ENCODE measurements at regions not wholly inside any gene's neighbourhood (a gene's known extent, or its start where the extent isn't known, plus 50 kb on each side); places are given as distances from the start of the nearest gene placed in this dataset.

- 75 to 76% methylated on average over 3 of the region's 3 CpGs for WGBS, 2 donors
- intact Hi-C loops (cut with DNase I): no loop called here
- H3K4me3 ChIP-seq (replicated peaks in 1 of 3): no peak overlapping the region
- TF ChIP-seq CTCF (IDR thresholded peaks at IDR 0.05): no peak
- TF ChIP-seq POLR2A (IDR thresholded peaks at IDR 0.05): no peak
- H3K4me1 ChIP-seq: no peaks in the 10 kb centered on the region
- DNase-seq: no peak
- H3K27ac ChIP-seq: no peak overlapping the region
- H3K36me3 ChIP-seq: no peaks in the 10 kb centered on the region
- H3K9me3 ChIP-seq: no peaks in the 10 kb centered on the region
- no peaks in the 10 kb centered on the region for H3K27me3 ChIP-seq
Observed at GRCh38 chr10:81036257-81036656, 498.6 kb downstream of the SH2D4B start.

GRCh38 chr10:81040031-81040430 lies 502.3 kb downstream of the SH2D4B start:
- Histone ChIP-seq H3K36me3 (no peaks in the 10 kb centered on the region), H3K4me3 (replicated peaks in 1 of 3) (no peak overlapping the region), H3K27ac (no peak overlapping the region), H3K27me3 (no peaks in the 10 kb centered on the region), H3K9me3 (no peaks in the 10 kb centered on the region), H3K4me1 (no peaks in the 10 kb centered on the region)
- intact Hi-C loops (cut with DNase I): no loop called here
- DNase-seq: no peak
- TF ChIP-seq POLR2A (IDR thresholded peaks at IDR 0.05) (no peak), CTCF (IDR thresholded peaks at IDR 0.05) (no peak)
- WGBS, 2 donors: 88 to 92% methylated on average over 6 of the region's 6 CpGs

- no peak for DNase-seq
- intact Hi-C loops (cut with DNase I): no loop called here
- no peaks in the 10 kb centered on the region for H3K9me3 ChIP-seq
- H3K27me3 ChIP-seq: no peaks in the 10 kb centered on the region
- TF ChIP-seq POLR2A (IDR thresholded peaks at IDR 0.05): no peak
- WGBS, 2 donors: 65 to 66% methylated on average over 2 of the region's 2 CpGs
- no peaks in the 10 kb centered on the region for H3K36me3 ChIP-seq
- no peak overlapping the region for H3K27ac ChIP-seq
- H3K4me3 ChIP-seq (replicated peaks in 1 of 3): no peak overlapping the region
- no peaks in the 10 kb centered on the region for H3K4me1 ChIP-seq
Observed at GRCh38 chr10:81040940-81041339, 503.2 kb downstream of the SH2D4B start.

- TF ChIP-seq CTCF (IDR thresholded peaks at IDR 0.05): no peak
- no peaks in the 10 kb centered on the region for H3K9me3 ChIP-seq
- H3K27me3 ChIP-seq: no peaks in the 10 kb centered on the region
- 92 to 95% methylated on average over 2 of the region's 2 CpGs for WGBS, 2 donors
- H3K27ac ChIP-seq: no peak overlapping the region
- DNase-seq: no peak
- H3K4me3 ChIP-seq (replicated peaks in 1 of 3): no peak overlapping the region
- intact Hi-C loops (cut with DNase I): no loop called here
- no peaks in the 10 kb centered on the region for H3K4me1 ChIP-seq
- H3K36me3 ChIP-seq: no peaks in the 10 kb centered on the region
Observed at GRCh38 chr10:81042647-81043046, 504.9 kb downstream of the SH2D4B start.

DNA sequence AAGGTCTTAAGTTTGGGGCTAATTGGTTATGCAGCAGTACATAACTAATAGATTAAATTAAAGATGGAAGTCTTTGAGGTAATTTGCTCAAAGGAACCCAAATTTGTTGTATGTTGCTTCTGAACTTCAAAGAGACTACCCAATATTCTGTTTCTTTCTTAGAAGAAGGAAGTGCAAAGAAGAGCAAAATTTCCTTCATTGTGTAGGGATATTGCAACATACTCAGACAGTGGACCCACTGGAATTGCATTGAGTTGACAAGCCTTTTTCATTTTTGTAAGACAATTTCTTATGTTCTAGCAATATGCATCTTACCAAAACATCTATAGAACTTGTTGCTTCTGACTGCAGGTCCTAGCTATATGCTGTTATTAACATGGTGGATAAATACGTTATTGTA lies 527.8 kb downstream of the SH2D4B start:
- intact Hi-C loops (cut with DNase I): no loop called here
- no peaks in the 10 kb centered on the region for H3K9me3 ChIP-seq
- DNase-seq: no peak

More for the DNA sequence above, 527.8 kb downstream of the SH2D4B start:
- H3K4me1 ChIP-seq: no peaks in the 10 kb centered on the region
- H3K27ac ChIP-seq: no peak overlapping the region
- no peaks in the 10 kb centered on the region for H3K36me3 ChIP-seq
- H3K4me3 ChIP-seq (replicated peaks in 1 of 3): no peak overlapping the region
- TF ChIP-seq CTCF (IDR thresholded peaks at IDR 0.05): no peak
- no peak for TF ChIP-seq POLR2A (IDR thresholded peaks at IDR 0.05)
- 87 to 88% methylated on average over 1 of the region's 1 CpG for WGBS, 2 donors
- H3K27me3 ChIP-seq: no peaks in the 10 kb centered on the region
